NB4 (cell line): ENCODE measurements at regions not wholly inside any gene's neighbourhood (a gene's known extent, or its start where the extent isn't known, plus 50 kb on each side); places are given as distances from the start of the nearest gene placed in this dataset.
"Not testable (repeated sequence)": the region's sequence is repeated elsewhere in the genome, so short reads cannot be mapped to it uniquely, and the experiment has no call there.

ENCODE experiments used
- CTCF ChIP-seq: IDR thresholded peaks from one replicate; pipeline ENCODE4 v1.5.1; 2012; ENCODE audit warnings: low read depth, low read length
- POLR2A ChIP-seq: IDR thresholded peaks from 2 replicates; pipeline ENCODE4 v1.6.1; 2011; ENCODE audit warnings: mild to moderate bottlenecking; ENCODE audit not compliant: insufficient read length; ENCODE audit errors: extremely low read depth
- TF ChIP-seq, protein P1 (sequence below): IDR thresholded peaks from 2 replicates; pipeline ENCODE4 v1.6.1; 2011; ENCODE audit warnings: low read depth, low read length

DNA sequence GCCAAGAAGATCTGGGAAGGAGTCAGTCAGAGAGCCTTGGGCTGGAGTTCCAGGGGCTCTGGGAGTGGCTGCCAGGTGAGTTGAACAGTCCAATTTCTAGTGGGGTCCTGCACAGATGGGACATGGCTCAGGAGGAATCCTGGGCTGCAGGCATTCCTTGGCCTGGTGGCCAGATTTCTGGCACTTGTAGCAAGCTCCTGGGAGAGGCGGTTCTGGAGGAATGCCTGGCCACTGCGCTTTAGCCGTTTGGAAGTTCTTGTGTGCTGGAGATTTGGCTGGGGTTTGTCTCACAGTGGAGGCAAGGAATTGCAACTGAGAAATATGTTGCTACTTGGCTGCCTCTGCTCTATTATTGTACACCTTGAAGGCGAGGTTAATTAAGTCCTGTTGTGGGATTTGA, 133.9 kb upstream of the CCZ1B start:
- TF ChIP-seq POLR2A, CTCF: not testable (repeated sequence)
- TF ChIP-seq, protein P1, sequence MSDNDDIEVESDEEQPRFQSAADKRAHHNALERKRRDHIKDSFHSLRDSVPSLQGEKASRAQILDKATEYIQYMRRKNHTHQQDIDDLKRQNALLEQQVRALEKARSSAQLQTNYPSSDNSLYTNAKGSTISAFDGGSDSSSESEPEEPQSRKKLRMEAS = not testable (repeated sequence)
